ENCODE measurements at regions not wholly inside any gene's neighbourhood (a gene's known extent, or its start where the extent isn't known, plus 50 kb on each side); places are given as distances from the start of the nearest gene placed in this dataset.

- no peaks in the 10 kb centered on the region for H3K27me3 ChIP-seq (ENCODE audit: control insufficient read depth in 1 of 2, insufficient read depth in 2 of 2, low read length in 2 of 2)
These were observed 275.0 kb downstream of the SPATA31D1 start for GRCh38 chr9:82263619-82264018.

GRCh38 chr9:82271106-82271561, 282.6 kb downstream of the SPATA31D1 start:
- WGBS, 2 donors, result 34 to 44% methylated on average over 1 of the region's 1 CpG
- Histone ChIP-seq H3K27ac (ENCODE audit: low read depth in 2 of 2, low read length in 1 of 2) (no peak overlapping the region), H3K36me3 (ENCODE audit: control insufficient read depth in 2 of 2, insufficient read depth in 2 of 2, low read length in 1 of 2) (no peaks in the 10 kb centered on the region), H3K9me3 (ENCODE audit: control insufficient read depth in 2 of 2, insufficient read depth in 1 of 2, low read depth in 1 of 2, low read length in 1 of 2) (no peaks in the 10 kb centered on the region), H3K4me1 (ENCODE audit: control insufficient read depth in 2 of 2, insufficient read depth in 2 of 2, low read length in 1 of 2) (no peaks in the 10 kb centered on the region), H3K4me3 (ENCODE audit: low read depth in 1 of 2, low read length in 2 of 2) (no peak overlapping the region), H3K27me3 (ENCODE audit: control insufficient read depth in 1 of 2, insufficient read depth in 2 of 2, low read length in 2 of 2) (no peaks in the 10 kb centered on the region)

More at GRCh38 chr9:82263619-82264018, 275.0 kb downstream of the SPATA31D1 start:
- H3K4me1 ChIP-seq (ENCODE audit: control insufficient read depth in 2 of 2, insufficient read depth in 2 of 2, low read length in 1 of 2), result no peaks in the 10 kb centered on the region
- H3K36me3 ChIP-seq (ENCODE audit: control insufficient read depth in 2 of 2, insufficient read depth in 2 of 2, low read length in 1 of 2), result no peaks in the 10 kb centered on the region
- no peaks in the 10 kb centered on the region for H3K9me3 ChIP-seq (ENCODE audit: control insufficient read depth in 2 of 2, insufficient read depth in 1 of 2, low read depth in 1 of 2, low read length in 1 of 2)
- 82 to 93% methylated on average over 1 of the region's 1 CpG for WGBS, 2 donors
- no peak overlapping the region for H3K4me3 ChIP-seq (ENCODE audit: low read depth in 1 of 2, low read length in 2 of 2)
- H3K27ac ChIP-seq (ENCODE audit: low read depth in 2 of 2, low read length in 1 of 2), result no peak overlapping the region

- Histone ChIP-seq H3K27ac (ENCODE audit: low read depth in 2 of 2, low read length in 1 of 2) (no peak overlapping the region), H3K4me1 (ENCODE audit: control insufficient read depth in 2 of 2, insufficient read depth in 2 of 2, low read length in 1 of 2) (no peaks in the 10 kb centered on the region), H3K27me3 (ENCODE audit: control insufficient read depth in 1 of 2, insufficient read depth in 2 of 2, low read length in 2 of 2) (no peaks in the 10 kb centered on the region), H3K4me3 (ENCODE audit: low read depth in 1 of 2, low read length in 2 of 2) (no peak overlapping the region), H3K9me3 (ENCODE audit: control insufficient read depth in 2 of 2, insufficient read depth in 1 of 2, low read depth in 1 of 2, low read length in 1 of 2) (no peaks in the 10 kb centered on the region), H3K36me3 (ENCODE audit: control insufficient read depth in 2 of 2, insufficient read depth in 2 of 2, low read length in 1 of 2) (no peaks in the 10 kb centered on the region)
- 42 to 50% methylated on average over 1 of the region's 1 CpG for WGBS, 2 donors
These were observed 284.5 kb downstream of the SPATA31D1 start for GRCh38 chr9:82273121-82273520.

- Histone ChIP-seq H3K36me3 (ENCODE audit: control insufficient read depth in 2 of 2, insufficient read depth in 2 of 2, low read length in 1 of 2) (no peaks in the 10 kb centered on the region), H3K9me3 (ENCODE audit: control insufficient read depth in 2 of 2, insufficient read depth in 1 of 2, low read depth in 1 of 2, low read length in 1 of 2) (no peaks in the 10 kb centered on the region), H3K4me1 (ENCODE audit: control insufficient read depth in 2 of 2, insufficient read depth in 2 of 2, low read length in 1 of 2) (no peaks in the 10 kb centered on the region), H3K27me3 (ENCODE audit: control insufficient read depth in 1 of 2, insufficient read depth in 2 of 2, low read length in 2 of 2) (no peaks in the 10 kb centered on the region), H3K27ac (ENCODE audit: low read depth in 2 of 2, low read length in 1 of 2) (no peak overlapping the region), H3K4me3 (ENCODE audit: low read depth in 1 of 2, low read length in 2 of 2) (no peak overlapping the region)
- 75 to 77% methylated on average over 6 of the region's 6 CpGs for WGBS, 2 donors
These were observed 286.8 kb downstream of the SPATA31D1 start for GRCh38 chr9:82275258-82275927.

- Histone ChIP-seq H3K9me3 (ENCODE audit: control insufficient read depth in 2 of 2, insufficient read depth in 1 of 2, low read depth in 1 of 2, low read length in 1 of 2) (no peaks in the 10 kb centered on the region), H3K4me1 (ENCODE audit: control insufficient read depth in 2 of 2, insufficient read depth in 2 of 2, low read length in 1 of 2) (no peaks in the 10 kb centered on the region), H3K27ac (ENCODE audit: low read depth in 2 of 2, low read length in 1 of 2) (no peak overlapping the region), H3K27me3 (ENCODE audit: control insufficient read depth in 1 of 2, insufficient read depth in 2 of 2, low read length in 2 of 2) (no peaks in the 10 kb centered on the region), H3K36me3 (ENCODE audit: control insufficient read depth in 2 of 2, insufficient read depth in 2 of 2, low read length in 1 of 2) (no peaks in the 10 kb centered on the region), H3K4me3 (ENCODE audit: low read depth in 1 of 2, low read length in 2 of 2) (no peak overlapping the region)
These were observed 292.5 kb downstream of the SPATA31D1 start for GRCh38 chr9:82281066-82281465.

GRCh38 chr9:82284758-82285157, 296.2 kb downstream of the SPATA31D1 start:
- Histone ChIP-seq H3K36me3 (ENCODE audit: control insufficient read depth in 2 of 2, insufficient read depth in 2 of 2, low read length in 1 of 2) (no peaks in the 10 kb centered on the region), H3K4me1 (ENCODE audit: control insufficient read depth in 2 of 2, insufficient read depth in 2 of 2, low read length in 1 of 2) (no peaks in the 10 kb centered on the region), H3K27me3 (ENCODE audit: control insufficient read depth in 1 of 2, insufficient read depth in 2 of 2, low read length in 2 of 2) (no peaks in the 10 kb centered on the region), H3K27ac (ENCODE audit: low read depth in 2 of 2, low read length in 1 of 2) (no peak overlapping the region), H3K9me3 (ENCODE audit: control insufficient read depth in 2 of 2, insufficient read depth in 1 of 2, low read depth in 1 of 2, low read length in 1 of 2) (peaks cover 0 to 1% of the 10 kb centered on the region in 2 donors), H3K4me3 (ENCODE audit: low read depth in 1 of 2, low read length in 2 of 2) (no peak overlapping the region)
- 69 to 72% methylated on average over 3 of the region's 3 CpGs for WGBS, 2 donors

GRCh38 chr9:82295181-82295580, 306.6 kb downstream of the SPATA31D1 start:
- Histone ChIP-seq H3K27ac (ENCODE audit: low read depth in 2 of 2, low read length in 1 of 2) (no peak overlapping the region), H3K4me1 (ENCODE audit: control insufficient read depth in 2 of 2, insufficient read depth in 2 of 2, low read length in 1 of 2) (no peaks in the 10 kb centered on the region)
- 88 to 94% methylated on average over 5 of the region's 5 CpGs for WGBS, 2 donors

GRCh38 chr9:82299870-82300269, 311.3 kb downstream of the SPATA31D1 start:
- Histone ChIP-seq H3K4me1 (ENCODE audit: control insufficient read depth in 2 of 2, insufficient read depth in 2 of 2, low read length in 1 of 2) (no peaks in the 10 kb centered on the region), H3K9me3 (ENCODE audit: control insufficient read depth in 2 of 2, insufficient read depth in 1 of 2, low read depth in 1 of 2, low read length in 1 of 2) (no peaks in the 10 kb centered on the region), H3K4me3 (ENCODE audit: low read depth in 1 of 2, low read length in 2 of 2) (no peak overlapping the region), H3K27ac (ENCODE audit: low read depth in 2 of 2, low read length in 1 of 2) (no peak overlapping the region), H3K36me3 (ENCODE audit: control insufficient read depth in 2 of 2, insufficient read depth in 2 of 2, low read length in 1 of 2) (no peaks in the 10 kb centered on the region), H3K27me3 (ENCODE audit: control insufficient read depth in 1 of 2, insufficient read depth in 2 of 2, low read length in 2 of 2) (no peaks in the 10 kb centered on the region)

More at GRCh38 chr9:82295181-82295580, 306.6 kb downstream of the SPATA31D1 start:
- H3K9me3 ChIP-seq (ENCODE audit: control insufficient read depth in 2 of 2, insufficient read depth in 1 of 2, low read depth in 1 of 2, low read length in 1 of 2), result no peaks in the 10 kb centered on the region
- H3K4me3 ChIP-seq (ENCODE audit: low read depth in 1 of 2, low read length in 2 of 2), result no peak overlapping the region
- H3K36me3 ChIP-seq (ENCODE audit: control insufficient read depth in 2 of 2, insufficient read depth in 2 of 2, low read length in 1 of 2), result no peaks in the 10 kb centered on the region
- H3K27me3 ChIP-seq (ENCODE audit: control insufficient read depth in 1 of 2, insufficient read depth in 2 of 2, low read length in 2 of 2), result no peaks in the 10 kb centered on the region

GRCh38 chr9:82302968-82303655, 314.5 kb downstream of the SPATA31D1 start:
- Histone ChIP-seq H3K4me3 (ENCODE audit: low read depth in 1 of 2, low read length in 2 of 2) (no peak overlapping the region), H3K4me1 (ENCODE audit: control insufficient read depth in 2 of 2, insufficient read depth in 2 of 2, low read length in 1 of 2) (no peaks in the 10 kb centered on the region), H3K36me3 (ENCODE audit: control insufficient read depth in 2 of 2, insufficient read depth in 2 of 2, low read length in 1 of 2) (no peaks in the 10 kb centered on the region), H3K27me3 (ENCODE audit: control insufficient read depth in 1 of 2, insufficient read depth in 2 of 2, low read length in 2 of 2) (no peaks in the 10 kb centered on the region), H3K27ac (ENCODE audit: low read depth in 2 of 2, low read length in 1 of 2) (no peak overlapping the region), H3K9me3 (ENCODE audit: control insufficient read depth in 2 of 2, insufficient read depth in 1 of 2, low read depth in 1 of 2, low read length in 1 of 2) (no peaks in the 10 kb centered on the region)
- 90 to 93% methylated on average over 5 of the region's 5 CpGs for WGBS, 2 donors

GRCh38 chr9:82308836-82309235, 320.3 kb downstream of the SPATA31D1 start:
- H3K36me3 ChIP-seq (ENCODE audit: control insufficient read depth in 2 of 2, insufficient read depth in 2 of 2, low read length in 1 of 2), result no peaks in the 10 kb centered on the region
- no peak overlapping the region for H3K27ac ChIP-seq (ENCODE audit: low read depth in 2 of 2, low read length in 1 of 2)
- H3K9me3 ChIP-seq (ENCODE audit: control insufficient read depth in 2 of 2, insufficient read depth in 1 of 2, low read depth in 1 of 2, low read length in 1 of 2), result no peaks in the 10 kb centered on the region
- no peaks in the 10 kb centered on the region for H3K4me1 ChIP-seq (ENCODE audit: control insufficient read depth in 2 of 2, insufficient read depth in 2 of 2, low read length in 1 of 2)
- H3K4me3 ChIP-seq (ENCODE audit: low read depth in 1 of 2, low read length in 2 of 2), result no peak overlapping the region
- no peaks in the 10 kb centered on the region for H3K27me3 ChIP-seq (ENCODE audit: control insufficient read depth in 1 of 2, insufficient read depth in 2 of 2, low read length in 2 of 2)
- WGBS, 2 donors, result 73% methylated on average over 3 of the region's 3 CpGs
